DLD1 (cell line): ENCODE measurements at regions not wholly inside any gene's neighbourhood (a gene's known extent, or its start where the extent isn't known, plus 50 kb on each side); places are given as distances from the start of the nearest gene placed in this dataset.

ENCODE experiments used
- in situ Hi-C: cut with HindIII; loops from 2 replicates; pipeline ENCODE4 v1.10.0; 2017; ENCODE audit warnings: low sequenced_read_pairs

GRCh38 chr6:37557645-37558114, 58.0 kb upstream of the CCDC167 start:
- in situ Hi-C loops = no loop called here

- in situ Hi-C loops = no loop called here
Observed at GRCh38 chr6:37556881-37557644, 57.4 kb upstream of the CCDC167 start.

GRCh38 chr6:37555040-37555781, 55.5 kb upstream of the CCDC167 start:
- in situ Hi-C loops = no loop called here

- in situ Hi-C loops = no loop called here
Observed at GRCh38 chr6:37554480-37554819, 54.8 kb upstream of the CCDC167 start.

GRCh38 chr6:37552267-37552666, 52.6 kb upstream of the CCDC167 start:
- in situ Hi-C loops = no loop called here

- in situ Hi-C loops = no loop called here
Observed at GRCh38 chr6:37551867-37552266, 52.2 kb upstream of the CCDC167 start.

GRCh38 chr6:37551446-37551845, 51.8 kb upstream of the CCDC167 start:
- in situ Hi-C loops = no loop called here

GRCh38 chr6:37551002-37551401, 51.3 kb upstream of the CCDC167 start:
- in situ Hi-C loops = no loop called here

- in situ Hi-C loops = no loop called here
Observed at GRCh38 chr6:37550191-37550831, 50.6 kb upstream of the CCDC167 start.

GRCh38 chr6:37549558-37549957, 49.9 kb upstream of the CCDC167 start:
- in situ Hi-C loops = loop anchor here (5.0 kb wide), 1 partner anchor 42 kb away; no protein-coding TSS in a partner anchor
